ENCODE measurements at regions not wholly inside any gene's neighbourhood (a gene's known extent, or its start where the extent isn't known, plus 50 kb on each side); places are given as distances from the start of the nearest gene placed in this dataset.
"Not testable (repeated sequence)": the region's sequence is repeated elsewhere in the genome, so short reads cannot be mapped to it uniquely, and the experiment has no call there.

DNA sequence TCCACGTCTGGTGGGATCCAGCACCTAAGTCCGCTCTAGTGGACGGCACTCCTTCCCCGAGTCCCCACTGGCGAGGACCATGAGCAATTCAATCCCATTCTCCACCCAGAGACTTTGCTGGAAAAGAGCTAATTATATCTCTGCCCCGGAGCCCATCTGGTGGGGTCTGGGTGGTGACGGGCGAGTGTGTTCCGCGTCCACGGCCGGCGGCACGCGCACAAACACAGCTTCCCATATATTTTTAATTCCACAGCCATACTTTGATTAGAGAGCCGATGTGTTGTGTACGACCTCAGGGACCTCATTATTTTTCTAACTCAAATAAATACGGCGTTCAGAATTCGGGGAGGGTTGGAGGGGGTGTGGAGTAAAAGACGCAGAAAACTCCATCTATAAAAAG lies 64.1 kb upstream of the ADGRE5 start:
- no peak for DNase-seq (ENCODE audit: extremely low read depth, low read depth)
- TF ChIP-seq, protein P1, sequence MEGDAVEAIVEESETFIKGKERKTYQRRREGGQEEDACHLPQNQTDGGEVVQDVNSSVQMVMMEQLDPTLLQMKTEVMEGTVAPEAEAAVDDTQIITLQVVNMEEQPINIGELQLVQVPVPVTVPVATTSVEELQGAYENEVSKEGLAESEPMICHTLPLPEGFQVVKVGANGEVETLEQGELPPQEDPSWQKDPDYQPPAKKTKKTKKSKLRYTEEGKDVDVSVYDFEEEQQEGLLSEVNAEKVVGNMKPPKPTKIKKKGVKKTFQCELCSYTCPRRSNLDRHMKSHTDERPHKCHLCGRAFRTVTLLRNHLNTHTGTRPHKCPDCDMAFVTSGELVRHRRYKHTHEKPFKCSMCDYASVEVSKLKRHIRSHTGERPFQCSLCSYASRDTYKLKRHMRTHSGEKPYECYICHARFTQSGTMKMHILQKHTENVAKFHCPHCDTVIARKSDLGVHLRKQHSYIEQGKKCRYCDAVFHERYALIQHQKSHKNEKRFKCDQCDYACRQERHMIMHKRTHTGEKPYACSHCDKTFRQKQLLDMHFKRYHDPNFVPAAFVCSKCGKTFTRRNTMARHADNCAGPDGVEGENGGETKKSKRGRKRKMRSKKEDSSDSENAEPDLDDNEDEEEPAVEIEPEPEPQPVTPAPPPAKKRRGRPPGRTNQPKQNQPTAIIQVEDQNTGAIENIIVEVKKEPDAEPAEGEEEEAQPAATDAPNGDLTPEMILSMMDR (IDR thresholded peaks at IDR 0.05; ENCODE audit: low read depth, low read length) = no peak

DNA sequence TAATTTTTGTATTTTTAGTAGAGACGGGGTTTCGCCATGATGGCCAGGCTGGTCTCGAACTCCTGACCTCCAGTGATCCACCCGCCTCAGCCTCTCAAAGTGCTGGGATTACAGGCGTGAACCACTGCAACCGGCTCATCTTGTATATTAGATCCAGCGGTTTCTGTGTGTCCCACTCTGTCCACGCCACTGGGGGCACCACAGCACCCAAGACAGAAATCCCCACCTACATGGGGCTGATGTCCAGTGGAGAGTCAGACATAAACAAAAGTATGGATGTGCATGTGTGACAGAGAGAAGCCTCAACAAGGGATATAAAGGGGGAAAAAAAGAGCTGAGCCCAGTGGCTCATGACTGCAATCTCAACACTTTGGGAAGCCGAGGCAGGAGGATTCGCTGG lies 65.8 kb upstream of the ADGRE5 start:
- DNase-seq (ENCODE audit: extremely low read depth, low read depth) = no peak
- TF ChIP-seq, protein P1 (IDR thresholded peaks at IDR 0.05; ENCODE audit: low read depth, low read length) = no peak; the same call in 1 of the 2 replicates

DNA sequence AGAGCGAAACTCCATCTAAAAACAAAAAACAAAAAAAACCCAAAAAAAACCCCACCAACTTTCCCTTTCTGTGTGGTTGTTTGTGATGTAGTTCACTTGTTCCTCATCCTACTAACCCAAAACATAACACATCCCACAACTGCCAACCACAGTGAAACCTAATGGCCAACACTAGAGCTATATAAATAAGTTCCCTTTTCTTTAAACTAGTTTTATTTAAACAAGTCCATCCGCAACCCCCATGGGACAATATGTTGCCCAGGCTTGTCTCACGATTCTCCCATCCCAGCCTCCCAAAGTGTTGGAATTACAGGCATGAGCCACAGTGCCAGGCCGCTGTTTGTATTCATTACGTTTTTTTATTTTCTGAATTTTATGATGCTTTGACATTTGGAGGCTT lies 71.2 kb upstream of the ADGRE5 start:
- TF ChIP-seq, protein P1 (IDR thresholded peaks at IDR 0.05; ENCODE audit: low read depth, low read length) = no peak
- DNase-seq (ENCODE audit: extremely low read depth, low read depth) = no peak

DNA sequence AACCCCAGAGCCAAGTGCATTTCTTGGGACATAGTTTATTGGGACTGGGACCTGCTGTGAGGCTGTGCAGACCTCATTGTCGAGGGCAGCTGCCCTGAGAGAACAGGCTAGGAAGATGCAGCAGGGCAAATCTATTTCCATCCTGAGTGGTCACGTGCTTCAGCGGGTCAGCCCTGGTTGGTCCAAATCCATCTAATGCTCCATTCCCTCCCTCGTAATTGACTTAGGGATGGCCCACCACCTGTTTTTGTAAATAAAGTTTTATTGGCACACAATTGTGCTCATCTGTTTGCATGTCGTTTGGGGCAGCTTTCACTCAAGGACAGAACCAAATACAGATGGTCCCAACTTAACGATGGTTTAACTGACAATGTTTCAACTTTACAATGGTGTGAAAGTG lies 75.5 kb upstream of the ADGRE5 start:
- DNase-seq (ENCODE audit: extremely low read depth, low read depth) = no peak
- TF ChIP-seq, protein P1 (IDR thresholded peaks at IDR 0.05; ENCODE audit: low read depth, low read length) = no peak

DNA sequence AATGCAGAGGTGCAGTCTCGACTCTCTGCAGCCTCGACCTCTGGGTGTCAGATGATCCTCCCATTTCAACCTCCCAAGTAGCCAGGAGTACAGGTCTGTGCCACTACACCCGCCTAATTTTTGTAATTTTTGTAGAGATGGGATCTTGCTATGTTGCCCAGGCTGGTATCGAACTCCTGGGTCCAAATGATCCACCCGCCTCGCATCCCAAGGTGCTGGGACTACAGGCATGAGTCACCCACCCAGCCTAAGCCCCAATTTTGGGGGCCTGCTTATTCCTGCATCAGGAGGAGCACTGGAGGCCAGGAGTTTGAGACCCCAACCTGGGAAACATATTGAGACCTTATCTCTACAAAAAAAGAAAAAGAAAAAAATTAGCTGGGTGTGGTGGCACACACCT lies 80.1 kb upstream of the ADGRE5 start:
- TF ChIP-seq, protein P1 (IDR thresholded peaks at IDR 0.05; ENCODE audit: low read depth, low read length) = no peak
- no peak for DNase-seq (ENCODE audit: extremely low read depth, low read depth)

DNA sequence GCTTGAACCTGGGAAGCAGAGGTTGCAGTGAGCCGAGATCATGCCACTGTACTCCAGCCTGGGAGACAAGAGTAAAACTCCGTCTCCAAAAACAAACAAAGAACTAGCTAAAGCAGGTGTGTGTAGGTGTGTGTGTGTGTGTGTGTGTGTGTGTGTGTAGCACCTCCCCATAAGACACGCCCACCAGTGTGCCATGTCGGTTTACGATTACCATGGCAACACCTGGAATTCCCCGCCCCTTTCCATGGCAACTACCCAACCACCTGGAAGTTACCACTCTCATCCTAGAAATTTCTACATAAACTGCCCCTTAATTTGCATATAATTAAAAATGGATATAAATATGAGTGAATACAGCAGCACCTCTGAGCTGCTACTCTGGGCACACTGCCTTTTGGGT lies 80.9 kb upstream of the ADGRE5 start:
- TF ChIP-seq, protein P1 (IDR thresholded peaks at IDR 0.05; ENCODE audit: low read depth, low read length) = no peak
- no peak for DNase-seq (ENCODE audit: extremely low read depth, low read depth)

DNA sequence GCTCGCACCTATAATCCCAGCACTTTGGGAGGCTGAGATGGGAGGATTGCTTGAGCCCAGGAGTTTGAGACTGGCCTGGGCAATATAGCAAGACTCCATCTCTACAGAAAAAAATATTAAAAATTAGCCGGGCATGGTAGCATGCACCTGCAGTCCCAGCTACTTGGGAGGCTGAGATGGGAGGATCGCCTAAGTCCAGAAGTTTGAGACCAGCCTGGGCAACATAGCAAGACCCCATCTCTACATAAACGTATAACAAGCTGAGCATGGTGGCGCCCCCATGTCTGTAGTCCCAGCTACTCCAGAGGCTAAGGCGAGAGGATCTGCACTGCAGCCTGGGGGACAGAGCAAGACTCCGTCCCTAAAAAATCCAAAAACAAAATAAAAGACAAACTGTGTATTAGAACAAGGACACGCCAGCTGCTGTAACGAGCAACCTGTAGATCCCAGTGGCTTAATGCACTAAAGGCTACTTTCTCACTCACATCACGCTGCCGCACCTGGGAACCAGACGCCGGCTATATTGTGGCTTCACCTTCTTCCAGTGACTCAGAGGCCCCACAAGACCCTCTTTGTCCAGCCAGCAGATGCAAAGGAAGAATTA lies 81.9 kb upstream of the ADGRE5 start:
- not testable (repeated sequence) for DNase-seq (ENCODE audit: extremely low read depth, low read depth)

DNA sequence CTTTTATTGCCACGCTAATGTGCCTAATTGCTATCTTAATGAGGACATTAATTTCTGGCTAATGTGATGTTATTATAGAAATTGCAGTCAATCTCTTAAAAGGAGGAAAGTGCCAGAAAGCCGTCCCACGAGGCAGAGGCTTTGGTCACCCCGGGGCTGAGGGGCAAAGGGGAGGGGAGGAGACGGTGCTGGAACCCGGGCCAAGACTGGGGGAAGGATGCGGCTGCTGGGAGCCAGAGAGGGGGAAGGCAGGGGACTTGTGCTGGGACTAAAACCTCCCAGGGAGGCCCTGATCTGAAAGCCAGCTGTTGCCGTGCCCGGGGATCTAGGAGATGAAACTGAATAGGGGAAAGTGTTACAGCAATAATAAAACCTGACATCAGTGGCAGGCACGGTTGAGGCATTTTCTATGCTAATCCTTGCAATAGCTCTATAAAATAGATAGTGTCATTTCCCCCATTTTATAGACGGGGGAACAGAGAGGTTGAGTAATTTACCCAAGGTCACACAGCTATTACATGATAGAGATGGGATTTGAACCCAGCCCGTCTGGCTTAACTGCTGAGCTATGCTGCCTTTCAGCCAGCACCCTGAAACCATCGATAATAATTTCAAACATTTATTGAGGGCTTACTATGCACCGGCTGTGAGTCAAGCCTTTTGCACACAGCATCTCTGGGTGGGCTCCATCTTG lies 83.2 kb upstream of the ADGRE5 start:
- DNase-seq (ENCODE audit: extremely low read depth, low read depth) = not testable (repeated sequence)

DNA sequence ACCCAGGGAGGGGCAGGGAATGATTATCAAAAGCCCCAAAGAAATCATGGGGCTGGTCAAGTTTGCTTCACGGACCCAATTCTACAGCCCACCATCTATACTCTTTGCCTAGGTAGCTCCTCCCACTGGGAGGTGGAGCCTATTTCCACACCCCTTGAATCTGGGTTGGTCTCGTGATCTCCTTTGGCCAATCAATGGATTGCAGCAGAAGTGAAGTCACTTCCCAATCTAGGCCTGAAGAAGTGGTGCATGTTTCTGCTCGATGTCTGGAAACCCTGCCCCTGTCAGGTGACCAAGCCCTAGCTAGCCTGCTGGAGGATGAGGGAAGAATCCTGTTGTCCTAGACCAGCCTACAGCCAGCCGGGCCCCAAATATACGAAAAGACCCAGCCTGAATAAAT lies 86.3 kb upstream of the ADGRE5 start:
- not testable (repeated sequence) for DNase-seq (ENCODE audit: extremely low read depth, low read depth)

DNA sequence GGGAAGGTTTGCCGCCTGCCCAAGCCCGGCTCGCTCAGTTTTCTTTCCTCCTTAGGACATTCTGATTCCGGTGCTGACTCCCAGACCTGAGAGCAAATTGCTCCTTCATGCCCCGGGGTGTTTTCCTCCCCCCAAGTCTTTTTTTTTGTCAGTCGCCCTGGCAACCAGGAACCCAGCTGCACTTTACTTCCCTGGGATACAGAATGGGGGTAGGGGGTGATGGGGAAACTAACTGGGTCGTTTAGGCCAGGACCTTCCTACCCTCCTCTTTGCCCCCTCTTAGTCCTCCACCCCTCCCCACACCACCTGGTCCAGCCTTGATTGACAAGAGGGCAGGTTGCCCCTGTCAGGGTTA lies 87.5 kb upstream of the ADGRE5 start:
- not testable (repeated sequence) for DNase-seq (ENCODE audit: extremely low read depth, low read depth)

DNA sequence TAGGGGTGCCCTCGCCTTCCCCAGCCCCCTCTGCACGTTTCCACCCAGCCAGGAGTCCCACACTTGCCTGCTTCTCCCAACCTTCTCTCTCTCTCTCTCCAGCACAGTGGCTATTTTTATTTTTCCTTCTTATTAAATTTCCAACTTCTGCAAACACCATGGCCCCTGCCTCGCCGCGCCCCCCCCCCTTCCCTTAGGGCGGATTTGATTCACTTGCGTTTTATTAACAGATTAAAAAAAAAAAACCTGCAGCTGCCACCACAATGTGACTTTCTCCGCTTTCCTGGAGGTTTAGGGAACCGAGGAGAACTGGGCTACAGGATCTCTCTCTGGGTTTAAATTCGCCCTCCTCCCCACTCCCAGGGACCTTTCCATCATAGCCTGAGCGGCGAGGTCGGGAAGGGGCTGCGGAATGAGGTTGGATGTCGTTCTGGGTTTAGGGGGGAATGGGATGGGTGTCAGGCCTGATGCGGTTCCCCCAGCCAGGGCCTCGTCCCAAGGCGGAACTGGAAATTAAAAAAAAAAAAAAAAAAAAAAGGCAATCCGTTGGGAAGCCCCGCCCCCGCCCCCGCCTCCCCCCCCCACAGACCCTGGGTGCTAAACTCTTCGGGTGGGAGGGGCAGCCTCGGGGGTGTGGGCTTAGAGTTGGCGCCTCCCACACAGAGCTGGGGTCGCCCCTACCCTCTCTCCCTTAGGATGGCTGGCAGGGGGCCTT lies 87.3 kb upstream of the ADGRL1 start:
- not testable (repeated sequence) for DNase-seq (ENCODE audit: extremely low read depth, low read depth)

DNA sequence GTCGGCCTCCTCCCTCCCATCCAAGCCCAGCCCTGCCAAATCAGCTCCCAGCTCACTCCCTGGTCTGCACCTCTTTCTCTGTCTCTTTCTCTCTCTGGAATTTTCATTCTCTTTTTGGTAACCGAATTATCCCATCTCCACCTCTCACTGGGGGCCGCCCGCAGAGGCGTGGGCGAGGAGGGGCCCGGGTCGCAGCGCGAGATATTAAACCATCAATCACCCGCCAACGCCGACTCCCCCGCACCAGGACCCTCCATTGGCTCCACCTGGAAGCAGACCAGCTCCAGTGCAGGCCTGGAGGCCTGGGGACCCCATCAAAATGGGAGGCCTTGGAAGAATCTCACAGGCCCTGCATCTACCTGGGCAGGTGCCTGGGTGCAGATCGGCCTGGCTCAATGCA lies 83.8 kb upstream of the ADGRL1 start:
- not testable (repeated sequence) for DNase-seq (ENCODE audit: extremely low read depth, low read depth)

DNA sequence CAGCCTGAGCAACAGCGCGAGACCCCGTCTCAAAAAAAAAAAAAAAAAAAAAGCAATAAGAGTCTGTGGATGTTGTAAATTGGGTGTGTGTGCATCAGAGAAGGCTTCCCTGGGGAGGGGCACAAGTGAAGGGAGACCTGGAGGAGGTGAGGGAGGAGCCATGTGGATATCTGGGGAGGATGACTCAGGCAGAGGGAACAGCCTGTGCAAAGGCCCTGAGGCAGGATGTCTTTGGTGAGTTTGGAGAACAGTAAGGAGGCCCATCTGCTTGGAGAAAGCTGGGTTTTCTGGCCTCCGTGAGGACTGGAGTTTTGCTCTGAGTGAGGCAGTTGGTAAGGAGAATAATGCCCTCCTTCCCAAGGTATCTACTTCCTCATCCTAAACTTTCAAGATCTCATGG lies 81.9 kb upstream of the ADGRL1 start:
- DNase-seq (ENCODE audit: extremely low read depth, low read depth) = not testable (repeated sequence)
